ENCODE measurements at regions not wholly inside any gene's neighbourhood (a gene's known extent, or its start where the extent isn't known, plus 50 kb on each side); places are given as distances from the start of the nearest gene placed in this dataset.

- TF ChIP-seq CTCF (IDR thresholded peaks at IDR 0.05; ENCODE audit: low read length) (no peak), EZH2 (IDR thresholded peaks at IDR 0.05; ENCODE audit: borderline replicate concordance, low read length) (no peak)
Observed at GRCh38 chr5:97801461-97801860, 618.4 kb upstream of the RIOK2 start.

All from OCI-LY1 (cell line).